GM23338 (cell line): ENCODE measurements at regions not wholly inside any gene's neighbourhood (a gene's known extent, or its start where the extent isn't known, plus 50 kb on each side); places are given as distances from the start of the nearest gene placed in this dataset.

Source experiments
- CREB1 ChIP-seq: fragments of 250-450 bp; sonication (Bioruptor Pico); IDR thresholded peaks from 2 replicates; pipeline ENCODE4 v1.5.0; 2020; ENCODE audit warnings: low read depth, mild to moderate bottlenecking, moderate library complexity
- EZH2 ChIP-seq: fragments of 200-600 bp; sonication (generic); IDR thresholded peaks from one replicate; pipeline ENCODE4 v1.8.0; 2017; ENCODE audit warnings: antibody characterized with exemption, mild to moderate bottlenecking, low read depth; ENCODE audit not compliant: unreplicated experiment
- EZH2phosphoT487 ChIP-seq: fragments of 200-600 bp; sonication (generic); IDR thresholded peaks from one replicate; pipeline ENCODE4 v1.8.1; 2018; ENCODE audit warnings: antibody characterized with exemption; ENCODE audit not compliant: unreplicated experiment
- NANOG ChIP-seq: IDR thresholded peaks from 2 replicates; pipeline ENCODE4 v1.6.1; 2016; ENCODE audit warnings: antibody characterized with exemption, borderline replicate concordance
- POLR2AphosphoS5 ChIP-seq: IDR thresholded peaks from 2 replicates; pipeline ENCODE4 v1.6.1; 2016; ENCODE audit warnings: antibody characterized with exemption, low read depth
- STAT1 ChIP-seq: IDR thresholded peaks from one replicate; pipeline ENCODE4 v1.6.1; 2016; ENCODE audit warnings: antibody characterized with exemption; ENCODE audit not compliant: unreplicated experiment
- ZNF114 ChIP-seq: fragments of 250-450 bp; sonication (Bioruptor Pico); IDR thresholded peaks from 2 replicates; pipeline ENCODE4 v1.5.0; 2020; ENCODE audit warnings: mild to moderate bottlenecking, moderate library complexity
- TF ChIP-seq, protein P1 (sequence below), 2 experiments: fragments of 200-600 bp in 1 of 2; sonication (generic) in 1 of 2; conservative IDR thresholded peaks; 2 replicates each; pipeline versions ENCODE4 v1.5.1 to v1.6.1; 2016 to 2017; ENCODE audit warnings: antibody characterized with exemption in 2 of 2, low read depth in 2 of 2, mild to moderate bottlenecking in 2 of 2, moderate library complexity in 1 of 2
- TF ChIP-seq, protein P2 (sequence below): IDR thresholded peaks from one replicate; pipeline ENCODE4 v1.6.1; 2018; ENCODE audit warnings: antibody characterized with exemption; ENCODE audit not compliant: unreplicated experiment

DNA sequence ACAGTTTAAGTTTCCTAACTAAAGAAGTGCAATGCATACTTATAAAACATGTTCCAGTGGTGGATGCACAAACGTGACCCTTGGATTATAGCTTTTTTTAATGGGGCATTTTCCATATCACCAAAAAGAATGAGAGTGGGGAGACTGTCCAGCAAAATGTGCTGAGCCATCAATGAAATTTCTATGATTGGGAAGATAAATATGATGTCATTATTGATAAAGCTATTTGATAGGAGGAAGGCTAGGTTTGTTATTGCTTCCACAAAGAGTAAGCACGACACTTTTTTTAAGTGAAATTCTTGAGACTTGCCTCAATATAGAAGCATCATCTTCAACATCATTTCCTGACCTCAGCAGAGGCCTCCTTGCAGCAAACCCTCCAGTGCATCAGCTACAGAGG lies 174.6 kb upstream of the CLEC14A start:
- TF ChIP-seq, protein P1, sequence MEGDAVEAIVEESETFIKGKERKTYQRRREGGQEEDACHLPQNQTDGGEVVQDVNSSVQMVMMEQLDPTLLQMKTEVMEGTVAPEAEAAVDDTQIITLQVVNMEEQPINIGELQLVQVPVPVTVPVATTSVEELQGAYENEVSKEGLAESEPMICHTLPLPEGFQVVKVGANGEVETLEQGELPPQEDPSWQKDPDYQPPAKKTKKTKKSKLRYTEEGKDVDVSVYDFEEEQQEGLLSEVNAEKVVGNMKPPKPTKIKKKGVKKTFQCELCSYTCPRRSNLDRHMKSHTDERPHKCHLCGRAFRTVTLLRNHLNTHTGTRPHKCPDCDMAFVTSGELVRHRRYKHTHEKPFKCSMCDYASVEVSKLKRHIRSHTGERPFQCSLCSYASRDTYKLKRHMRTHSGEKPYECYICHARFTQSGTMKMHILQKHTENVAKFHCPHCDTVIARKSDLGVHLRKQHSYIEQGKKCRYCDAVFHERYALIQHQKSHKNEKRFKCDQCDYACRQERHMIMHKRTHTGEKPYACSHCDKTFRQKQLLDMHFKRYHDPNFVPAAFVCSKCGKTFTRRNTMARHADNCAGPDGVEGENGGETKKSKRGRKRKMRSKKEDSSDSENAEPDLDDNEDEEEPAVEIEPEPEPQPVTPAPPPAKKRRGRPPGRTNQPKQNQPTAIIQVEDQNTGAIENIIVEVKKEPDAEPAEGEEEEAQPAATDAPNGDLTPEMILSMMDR (conservative IDR thresholded peaks at IDR 0.05; ENCODE audit: low read depth in 2 of 2): no peak
- TF ChIP-seq, protein P2, sequence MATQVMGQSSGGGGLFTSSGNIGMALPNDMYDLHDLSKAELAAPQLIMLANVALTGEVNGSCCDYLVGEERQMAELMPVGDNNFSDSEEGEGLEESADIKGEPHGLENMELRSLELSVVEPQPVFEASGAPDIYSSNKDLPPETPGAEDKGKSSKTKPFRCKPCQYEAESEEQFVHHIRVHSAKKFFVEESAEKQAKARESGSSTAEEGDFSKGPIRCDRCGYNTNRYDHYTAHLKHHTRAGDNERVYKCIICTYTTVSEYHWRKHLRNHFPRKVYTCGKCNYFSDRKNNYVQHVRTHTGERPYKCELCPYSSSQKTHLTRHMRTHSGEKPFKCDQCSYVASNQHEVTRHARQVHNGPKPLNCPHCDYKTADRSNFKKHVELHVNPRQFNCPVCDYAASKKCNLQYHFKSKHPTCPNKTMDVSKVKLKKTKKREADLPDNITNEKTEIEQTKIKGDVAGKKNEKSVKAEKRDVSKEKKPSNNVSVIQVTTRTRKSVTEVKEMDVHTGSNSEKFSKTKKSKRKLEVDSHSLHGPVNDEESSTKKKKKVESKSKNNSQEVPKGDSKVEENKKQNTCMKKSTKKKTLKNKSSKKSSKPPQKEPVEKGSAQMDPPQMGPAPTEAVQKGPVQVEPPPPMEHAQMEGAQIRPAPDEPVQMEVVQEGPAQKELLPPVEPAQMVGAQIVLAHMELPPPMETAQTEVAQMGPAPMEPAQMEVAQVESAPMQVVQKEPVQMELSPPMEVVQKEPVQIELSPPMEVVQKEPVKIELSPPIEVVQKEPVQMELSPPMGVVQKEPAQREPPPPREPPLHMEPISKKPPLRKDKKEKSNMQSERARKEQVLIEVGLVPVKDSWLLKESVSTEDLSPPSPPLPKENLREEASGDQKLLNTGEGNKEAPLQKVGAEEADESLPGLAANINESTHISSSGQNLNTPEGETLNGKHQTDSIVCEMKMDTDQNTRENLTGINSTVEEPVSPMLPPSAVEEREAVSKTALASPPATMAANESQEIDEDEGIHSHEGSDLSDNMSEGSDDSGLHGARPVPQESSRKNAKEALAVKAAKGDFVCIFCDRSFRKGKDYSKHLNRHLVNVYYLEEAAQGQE: no peak
- TF ChIP-seq EZH2phosphoT487 (no peak), EZH2 (no peak), POLR2AphosphoS5 (no peak), ZNF114 (CRISPR knock-in tag) (no peak), CREB1 (no peak), NANOG (no peak), STAT1 (no peak)
